Loucy (cell line): ENCODE measurements at regions not wholly inside any gene's neighbourhood (a gene's known extent, or its start where the extent isn't known, plus 50 kb on each side); places are given as distances from the start of the nearest gene placed in this dataset.

ENCODE experiments used
- H2AFZ ChIP-seq: fragments of 200-600 bp; sonication (generic); 2 replicates; pipeline ENCODE4 v1.6.0; 2016; ENCODE audit warnings: antibody characterized with exemption, mild to moderate bottlenecking, low read length, moderate library complexity
- H3F3A ChIP-seq: fragments of 200-600 bp; 2 replicates; pipeline ENCODE4 v1.6.0; 2016; ENCODE audit warnings: antibody characterized with exemption, low read depth, mild to moderate bottlenecking
- H3K27me3 ChIP-seq: fragments of 200-600 bp; sonication (generic); 2 replicates; pipeline ENCODE4 v1.6.1; 2014; ENCODE audit warnings: low read length, mild to moderate bottlenecking; ENCODE audit not compliant: insufficient read depth, poor library complexity, severe bottlenecking
- H3K36me3 ChIP-seq: fragments of 200-600 bp; sonication (generic); 2 replicates; pipeline ENCODE4 v1.6.1; 2016; ENCODE audit warnings: low read length; ENCODE audit not compliant: insufficient read depth
- H3K4me1 ChIP-seq: fragments of 200-600 bp; sonication (generic); 2 replicates; pipeline ENCODE4 v1.5.1; 2014; ENCODE audit warnings: low read length, mild to moderate bottlenecking; ENCODE audit not compliant: insufficient read depth, poor library complexity, severe bottlenecking
- H3K4me2 ChIP-seq: fragments of 200-600 bp; sonication (generic); 2 replicates; pipeline ENCODE4 v1.6.0; 2014; ENCODE audit warnings: antibody characterized with exemption, low read length, low read depth, mild to moderate bottlenecking; ENCODE audit not compliant: poor library complexity, severe bottlenecking
- H3K4me3 ChIP-seq: fragments of 200-600 bp; sonication (generic); 2 replicates; pipeline ENCODE4 v1.5.1; 2014; ENCODE audit warnings: low read length, mild to moderate bottlenecking, mixed read lengths; ENCODE audit not compliant: poor library complexity, severe bottlenecking
- H3K79me2 ChIP-seq: fragments of 200-600 bp; sonication (generic); 2 replicates; pipeline ENCODE4 v1.6.1; 2014; ENCODE audit warnings: low read length; ENCODE audit not compliant: insufficient read depth
- H3K9ac ChIP-seq: fragments of 200-600 bp; sonication (generic); 2 replicates; pipeline ENCODE4 v1.6.0; 2014; ENCODE audit warnings: mild to moderate bottlenecking, low read depth, low read length, moderate library complexity; ENCODE audit not compliant: poor library complexity, severe bottlenecking
- H3K9me2 ChIP-seq: fragments of 200-600 bp; sonication (generic); replicated peaks from 2 replicates; pipeline ENCODE4 v1.6.1; 2016; ENCODE audit warnings: low read depth, low read length, mixed read lengths
- H3K9me3 ChIP-seq: fragments of 200-600 bp; sonication (generic); 2 replicates; pipeline ENCODE4 v1.6.1; 2014; ENCODE audit warnings: mild to moderate bottlenecking, antibody characterized with exemption, low read length, low read depth; ENCODE audit not compliant: insufficient read depth
- H4K20me1 ChIP-seq: fragments of 200-600 bp; sonication (generic); 2 replicates; pipeline ENCODE4 v1.6.0; 2014; ENCODE audit warnings: antibody characterized with exemption, low read length, mild to moderate bottlenecking; ENCODE audit not compliant: insufficient read depth, poor library complexity, severe bottlenecking
- CTCF ChIP-seq: fragments of 200-600 bp; sonication (generic); conservative IDR thresholded peaks from 2 replicates; pipeline ENCODE4 v1.5.1; 2014; ENCODE audit warnings: mild to moderate bottlenecking, antibody characterized with exemption, low read length
- EZH2phosphoT487 ChIP-seq: fragments of 200-600 bp; IDR thresholded peaks from 2 replicates; pipeline ENCODE4 v1.6.1; 2018; ENCODE audit warnings: antibody characterized with exemption, mild to moderate bottlenecking, moderate library complexity, borderline replicate concordance

- H2AFZ ChIP-seq, result no peak overlapping the region
- no peaks in the 10 kb centered on the region for H3K79me2 ChIP-seq
- H3K4me1 ChIP-seq, result no peaks in the 10 kb centered on the region
- H3K4me3 ChIP-seq, result no peak overlapping the region
- H3K27me3 ChIP-seq, result no peaks in the 10 kb centered on the region
- H4K20me1 ChIP-seq, result no peaks in the 10 kb centered on the region
- no peaks in the 10 kb centered on the region for H3K9me2 ChIP-seq
- H3K9me3 ChIP-seq, result no peaks in the 10 kb centered on the region
- no peak overlapping the region for H3K4me2 ChIP-seq
- H3K9ac ChIP-seq, result no peak overlapping the region
- H3K36me3 ChIP-seq, result no peaks in the 10 kb centered on the region
- H3F3A ChIP-seq, result no peaks in the 10 kb centered on the region
- no peak for TF ChIP-seq CTCF
- TF ChIP-seq EZH2phosphoT487, result no peak
Measured at GRCh38 chr4:10204401-10205058, 87.9 kb upstream of the WDR1 start.

DNA sequence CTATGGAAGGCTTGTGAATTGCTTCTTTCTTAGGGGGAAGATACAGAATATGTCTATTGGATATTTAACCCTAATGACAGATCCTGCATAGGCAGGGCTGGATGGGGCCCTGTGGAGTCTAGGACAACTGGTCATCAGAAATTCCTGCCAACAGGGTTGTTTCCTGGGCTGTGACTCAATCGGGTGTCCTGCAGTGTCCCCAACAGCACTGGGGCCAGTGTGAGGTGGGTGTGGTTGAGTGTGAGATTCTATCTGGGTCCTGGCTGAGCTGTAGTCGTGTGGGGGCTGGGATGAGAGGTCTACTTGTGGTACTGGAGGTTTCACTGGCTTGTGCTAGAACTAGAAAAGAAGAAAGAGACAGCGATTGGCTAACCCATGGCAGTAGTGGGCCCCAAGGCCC, 87.3 kb upstream of the WDR1 start:
- TF ChIP-seq EZH2phosphoT487, result no peak
- no peak for TF ChIP-seq CTCF
- H3K27me3 ChIP-seq, result no peaks in the 10 kb centered on the region

DNA sequence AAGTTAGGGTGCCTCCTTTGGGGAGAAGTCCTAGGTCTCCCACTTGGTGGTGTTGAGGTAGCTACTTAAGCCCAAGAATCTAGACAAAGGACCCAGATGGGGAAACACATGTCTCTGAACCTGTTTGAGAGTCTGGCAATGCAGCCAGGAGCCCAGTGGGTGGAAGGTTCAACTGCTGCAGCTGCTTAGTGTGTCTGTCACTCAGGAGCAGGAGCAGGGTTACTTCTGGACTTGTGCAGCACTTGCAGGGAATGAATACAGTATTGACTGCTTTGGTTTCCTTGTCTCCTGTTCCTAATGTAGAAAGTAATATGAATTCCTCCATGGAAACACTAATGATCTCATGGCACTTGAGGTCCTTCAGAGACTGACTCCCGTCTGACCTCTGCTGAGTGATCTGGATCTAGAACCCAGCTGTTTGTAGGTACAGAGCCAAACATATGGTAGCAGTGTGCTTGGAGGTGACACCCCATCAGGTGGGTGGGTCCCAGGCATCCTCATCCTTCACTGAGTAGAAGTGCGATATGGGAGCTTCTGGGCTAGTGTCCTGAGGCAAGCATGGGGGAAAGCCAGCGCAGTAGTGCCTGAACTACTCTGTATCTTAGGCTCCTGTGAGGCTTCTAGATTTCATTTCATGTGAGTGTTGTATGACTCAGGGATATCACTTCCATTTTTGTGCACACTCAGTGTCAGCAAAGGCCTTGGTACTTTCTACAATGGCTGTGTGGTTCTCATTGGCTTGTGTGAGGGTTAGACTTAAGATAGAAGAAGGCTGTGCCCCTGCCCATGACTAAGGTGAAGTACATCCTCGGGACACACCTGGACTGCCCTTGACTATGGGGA, 85.0 kb upstream of the WDR1 start:
- Histone ChIP-seq H3K4me2 (no peak overlapping the region), H3K9ac (no peak overlapping the region), H3K36me3 (no peaks in the 10 kb centered on the region), H3F3A (no peaks in the 10 kb centered on the region), H3K4me3 (no peak overlapping the region), H3K79me2 (no peaks in the 10 kb centered on the region), H4K20me1 (no peaks in the 10 kb centered on the region), H3K4me1 (no peaks in the 10 kb centered on the region), H3K9me3 (no peaks in the 10 kb centered on the region), H3K27me3 (no peaks in the 10 kb centered on the region), H3K9me2 (no peaks in the 10 kb centered on the region), H2AFZ (no peak overlapping the region)
- TF ChIP-seq CTCF (no peak), EZH2phosphoT487 (no peak)

More for the DNA sequence above, 87.3 kb upstream of the WDR1 start:
- no peaks in the 10 kb centered on the region for H3K79me2 ChIP-seq
- no peak overlapping the region for H3K9ac ChIP-seq
- H3K9me3 ChIP-seq, result no peaks in the 10 kb centered on the region
- H3K9me2 ChIP-seq, result no peaks in the 10 kb centered on the region
- H2AFZ ChIP-seq, result no peak overlapping the region
- H3F3A ChIP-seq, result no peaks in the 10 kb centered on the region
- H4K20me1 ChIP-seq, result no peaks in the 10 kb centered on the region
- no peaks in the 10 kb centered on the region for H3K36me3 ChIP-seq
- H3K4me2 ChIP-seq, result no peak overlapping the region
- no peaks in the 10 kb centered on the region for H3K4me1 ChIP-seq
- no peak overlapping the region for H3K4me3 ChIP-seq
